Epithelial cell of proximal tubule (primary cell): ENCODE measurements at regions not wholly inside any gene's neighbourhood (a gene's known extent, or its start where the extent isn't known, plus 50 kb on each side); places are given as distances from the start of the nearest gene placed in this dataset.

Source experiments
- DNase-seq: peaks from one replicate; pipeline ENCODE4 v3.0.0-alpha.2; 2011; ENCODE audit warnings: low read depth
- H3K4me3 ChIP-seq: 2 replicates; pipeline ENCODE4 v1.5.1; 2011; ENCODE audit warnings: low read depth, mild to moderate bottlenecking, low read length
- TF ChIP-seq, protein P1 (sequence below): conservative IDR thresholded peaks from 2 replicates; pipeline ENCODE4 v1.5.1; 2012; ENCODE audit warnings: low read depth, mild to moderate bottlenecking, low read length

DNA sequence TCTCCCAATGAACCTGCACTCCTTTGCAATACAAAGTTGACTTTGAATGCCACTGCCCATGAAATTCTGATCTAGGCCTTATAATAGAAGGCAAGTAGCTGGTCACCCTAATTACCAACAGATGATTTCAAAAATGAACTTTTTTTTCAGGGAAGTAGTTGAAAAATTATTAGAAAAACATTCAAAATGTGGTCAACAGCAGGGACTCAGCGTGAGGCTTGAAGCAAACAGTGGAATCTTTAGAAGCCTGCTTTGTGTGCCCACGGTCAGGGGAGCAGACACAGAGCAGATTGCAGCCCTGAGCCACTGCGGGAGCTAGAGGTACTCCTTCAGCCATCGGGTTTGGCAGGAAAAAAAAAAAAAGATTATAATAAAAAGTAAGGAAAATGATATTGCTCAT is 87.1 kb upstream of the HEY2 start:
- no peak overlapping the region for H3K4me3 ChIP-seq
- no peak for DNase-seq
- TF ChIP-seq, protein P1, sequence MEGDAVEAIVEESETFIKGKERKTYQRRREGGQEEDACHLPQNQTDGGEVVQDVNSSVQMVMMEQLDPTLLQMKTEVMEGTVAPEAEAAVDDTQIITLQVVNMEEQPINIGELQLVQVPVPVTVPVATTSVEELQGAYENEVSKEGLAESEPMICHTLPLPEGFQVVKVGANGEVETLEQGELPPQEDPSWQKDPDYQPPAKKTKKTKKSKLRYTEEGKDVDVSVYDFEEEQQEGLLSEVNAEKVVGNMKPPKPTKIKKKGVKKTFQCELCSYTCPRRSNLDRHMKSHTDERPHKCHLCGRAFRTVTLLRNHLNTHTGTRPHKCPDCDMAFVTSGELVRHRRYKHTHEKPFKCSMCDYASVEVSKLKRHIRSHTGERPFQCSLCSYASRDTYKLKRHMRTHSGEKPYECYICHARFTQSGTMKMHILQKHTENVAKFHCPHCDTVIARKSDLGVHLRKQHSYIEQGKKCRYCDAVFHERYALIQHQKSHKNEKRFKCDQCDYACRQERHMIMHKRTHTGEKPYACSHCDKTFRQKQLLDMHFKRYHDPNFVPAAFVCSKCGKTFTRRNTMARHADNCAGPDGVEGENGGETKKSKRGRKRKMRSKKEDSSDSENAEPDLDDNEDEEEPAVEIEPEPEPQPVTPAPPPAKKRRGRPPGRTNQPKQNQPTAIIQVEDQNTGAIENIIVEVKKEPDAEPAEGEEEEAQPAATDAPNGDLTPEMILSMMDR: no peak

DNA sequence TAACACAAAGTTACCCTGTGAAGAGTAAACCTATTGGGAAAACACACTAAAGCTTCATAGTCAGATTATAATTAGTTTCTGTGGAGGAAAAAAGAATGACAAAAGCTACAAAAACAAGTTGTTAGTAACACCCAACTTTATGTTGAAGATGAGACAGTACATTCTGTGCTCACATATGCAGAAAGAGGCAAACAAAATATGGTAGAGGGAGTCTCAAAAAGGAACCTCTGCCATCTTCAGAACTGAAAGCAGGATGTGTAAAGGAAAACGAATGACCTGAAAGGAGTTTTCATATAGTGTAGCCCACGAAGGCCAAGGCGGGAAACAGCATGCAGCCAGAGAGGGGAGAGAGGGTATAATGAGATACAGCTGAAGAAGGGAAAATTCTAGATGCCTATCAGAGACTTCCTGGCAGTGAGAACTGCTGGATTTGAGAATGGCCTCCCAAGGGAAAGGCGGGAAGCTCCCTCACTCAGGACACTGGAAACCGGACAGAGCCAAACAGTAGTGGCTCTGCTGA is 84.1 kb upstream of the HEY2 start:
- TF ChIP-seq, protein P1: no peak
- DNase-seq: no peak
- no peak overlapping the region for H3K4me3 ChIP-seq

DNA sequence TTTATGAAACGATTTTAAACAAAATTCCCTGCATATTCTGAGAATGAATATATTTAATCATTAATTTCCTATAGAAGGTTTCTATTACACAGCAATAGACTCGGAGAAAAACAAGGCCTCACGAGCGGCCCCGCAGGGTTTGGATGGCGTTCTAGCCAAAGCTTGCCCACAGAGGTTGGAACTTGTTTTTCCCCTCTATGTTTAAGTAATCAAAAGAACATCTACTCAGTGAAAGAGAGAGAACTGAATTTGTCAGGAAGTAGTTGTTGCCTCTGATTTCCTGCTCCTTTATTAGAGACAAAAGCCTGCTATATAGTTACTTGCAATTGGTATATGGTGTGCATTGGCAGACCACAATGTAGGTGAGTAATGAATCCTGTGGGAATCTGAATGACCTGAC is 82.1 kb upstream of the HEY2 start:
- H3K4me3 ChIP-seq: no peak overlapping the region
- TF ChIP-seq, protein P1: no peak
- DNase-seq: no peak

DNA sequence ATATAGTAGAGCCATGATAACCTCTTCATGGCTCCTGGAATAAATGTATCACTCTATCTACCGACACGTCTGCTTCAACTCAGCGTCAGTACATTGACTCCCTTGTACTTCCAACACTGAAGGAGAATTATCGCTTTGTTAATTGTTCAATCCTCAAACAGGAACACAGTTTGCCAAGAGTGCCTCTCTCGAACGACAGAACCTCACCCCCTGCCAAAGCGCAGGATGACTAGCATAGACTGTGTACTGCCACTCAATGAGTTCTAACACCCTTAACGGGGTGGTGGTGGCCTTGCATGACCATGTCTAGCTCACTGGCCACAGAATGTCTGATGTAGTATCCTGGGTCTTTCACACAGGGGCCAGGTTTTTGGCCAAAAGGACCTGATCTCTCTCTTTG is 81.4 kb upstream of the HEY2 start:
- no peak for DNase-seq
- H3K4me3 ChIP-seq: no peak overlapping the region
- TF ChIP-seq, protein P1: no peak

DNA sequence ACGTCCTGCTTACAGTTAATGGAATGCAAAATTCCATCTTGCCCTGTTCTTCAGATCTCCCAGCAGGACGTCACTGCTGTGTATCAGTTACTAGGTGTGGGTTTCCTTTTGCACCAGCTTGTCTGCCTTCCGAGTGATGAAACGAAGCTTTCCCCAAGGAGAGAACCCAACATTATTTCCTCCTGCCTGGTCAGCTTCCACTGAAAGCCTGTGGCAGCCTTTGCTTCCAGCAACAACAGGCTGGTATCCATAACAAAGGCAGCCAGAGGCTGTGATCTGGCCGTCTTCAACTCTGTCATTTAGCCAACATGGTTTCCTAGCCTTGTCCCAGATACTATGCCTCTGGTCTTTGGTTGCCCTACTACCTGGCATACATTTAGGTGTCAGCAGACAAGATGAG is 78.9 kb upstream of the HEY2 start:
- no peak overlapping the region for H3K4me3 ChIP-seq
- TF ChIP-seq, protein P1: no peak
- no peak for DNase-seq

DNA sequence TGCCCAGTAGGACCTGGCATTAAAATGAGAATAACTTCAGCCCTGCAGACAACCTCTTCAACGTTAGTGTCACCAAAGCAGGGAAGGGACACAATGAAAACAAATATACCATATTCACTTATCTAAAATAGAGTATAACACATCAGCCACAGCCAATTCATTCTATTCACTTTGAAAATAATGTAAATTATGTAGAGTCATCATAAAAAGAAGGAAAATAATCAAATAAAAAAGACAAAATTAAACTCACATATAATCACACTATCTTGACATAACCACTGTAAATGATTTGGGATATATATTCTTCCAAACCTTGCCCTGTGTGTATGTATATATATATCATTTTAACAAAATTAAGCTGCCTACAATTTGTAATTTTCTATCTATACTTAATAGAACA is 78.1 kb upstream of the HEY2 start:
- TF ChIP-seq, protein P1: no peak
- no peak for DNase-seq
- H3K4me3 ChIP-seq: no peak overlapping the region

DNA sequence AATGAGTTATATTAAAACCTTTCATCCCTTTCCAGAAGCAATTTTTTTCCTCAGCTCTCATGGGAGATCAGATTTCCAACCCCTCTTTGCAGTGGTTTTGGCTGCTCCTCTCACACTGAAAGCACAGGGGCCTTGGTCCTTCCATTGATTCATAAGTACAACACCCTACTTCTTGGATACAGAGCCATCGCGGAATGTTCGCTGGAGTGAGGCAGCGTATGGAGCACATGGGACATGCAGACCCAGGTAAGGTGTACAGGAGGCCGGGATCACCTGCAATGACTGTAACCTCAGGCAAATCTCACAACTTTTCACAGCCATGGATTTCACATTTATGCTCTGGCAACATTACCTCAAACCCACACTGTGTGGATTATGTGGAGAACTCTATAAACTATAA is 75.2 kb upstream of the HEY2 start:
- TF ChIP-seq, protein P1: no peak
- DNase-seq: no peak
- no peak overlapping the region for H3K4me3 ChIP-seq
